HepG2 (cell line): ENCODE measurements at regions not wholly inside any gene's neighbourhood (a gene's known extent, or its start where the extent isn't known, plus 50 kb on each side); places are given as distances from the start of the nearest gene placed in this dataset.

ENCODE experiments used
- ATAC-seq: fragments of 200-7000 bp; cut with Tn5 transposase; 3 replicates; pipeline ENCODE4 v1.9.1; 2020; ENCODE audit warnings: mild to moderate bottlenecking, moderate library complexity
- BruUV-seq: library from RNA; stranded (reverse); fragments of 400-500 nt; replicated peaks from 2 replicates; lab custom pipeline; 2021; lab: Mats Ljungman, UMichigan
- CTCF ChIA-PET: fragments of 300-600 bp; formaldehyde crosslinking; extraction: SDS; loops from one replicate; lab custom pipeline; 2021; ENCODE audit warnings: low total read pairs, inconsistent platforms, low intra/inter-chr PET ratio; lab: Yijun Ruan, JAX
- POLR2A ChIA-PET: fragments of 350-600 bp; sonication (Branson Sonifier 250); formaldehyde crosslinking; loops from one replicate; lab custom pipeline; 2020; ENCODE audit warnings: antibody characterized with exemption, inconsistent platforms; lab: Yijun Ruan, JAX
- DNase-seq: peaks from one replicate; pipeline ENCODE4 v3.0.0-alpha.2; 2015; ENCODE audit warnings: low spot score
- FAIRE-seq: peaks from 3 replicates; lab custom pipeline; 2011; peaks lifted over from hg19 to GRCh38; lab: Jason Lieb, UNC
- H2AFZ ChIP-seq: one replicate; pipeline ENCODE4 v1.6.1; 2011; ENCODE audit warnings: low read length, inconsistent platforms
- H3K27ac ChIP-seq: fragments of 300-600 bp; 3 replicates; pipeline ENCODE4 v1.8.0; 2011; ENCODE audit warnings: mixed run types, mild to moderate bottlenecking, mixed read lengths, low read length, inconsistent platforms; ENCODE audit not compliant: insufficient read depth; ENCODE audit errors: extremely low read length
- H3K27me3 ChIP-seq, 2 experiments: fragments of 200-600 bp in 1 of 2; 2 replicates in 1 of 2; 3 replicates in 1 of 2; pipeline versions ENCODE4 v1.6.0 to v1.8.0; 2011; ENCODE audit warnings: low read length in 2 of 2, mild to moderate bottlenecking in 2 of 2, moderate library complexity in 2 of 2, inconsistent platforms in 1 of 2; ENCODE audit not compliant: insufficient read depth in 2 of 2, control insufficient read depth in 1 of 2
- H3K36me3 ChIP-seq, 2 experiments: fragments of 200-600 bp in 1 of 2; replicated peaks in 1 of 2; 2 replicates in 1 of 2; 3 replicates in 1 of 2; pipeline versions ENCODE4 v1.5.1 to v1.8.0; 2011; ENCODE audit warnings: low read length in 2 of 2, inconsistent platforms in 1 of 2; ENCODE audit not compliant: insufficient read depth in 2 of 2, control insufficient read depth in 1 of 2
- H3K4me1 ChIP-seq: 2 replicates; pipeline ENCODE4 v1.5.1; 2012; ENCODE audit warnings: low read length, inconsistent platforms; ENCODE audit not compliant: insufficient read depth
- H3K4me2 ChIP-seq: 2 replicates; pipeline ENCODE4 v1.6.0; 2011; ENCODE audit warnings: low read depth, low read length, inconsistent platforms
- H3K4me3 ChIP-seq, 3 experiments: fragments of 200-600 bp in 1 of 3; sonication (generic), shearing (Covaris generic) in 1 of 3; replicated peaks in 1 of 3; 2 replicates each; pipeline ENCODE4 v1.5.1; 2011 to 2016; ENCODE audit warnings: low read length in 3 of 3, inconsistent platforms in 2 of 3, low read depth in 2 of 3, mild to moderate bottlenecking in 2 of 3, control low read depth in 1 of 3, mixed read lengths in 1 of 3; ENCODE audit not compliant: insufficient read depth in 1 of 3
- H3K79me2 ChIP-seq: one replicate; pipeline ENCODE4 v1.6.1; 2011; ENCODE audit warnings: low read length, inconsistent platforms; ENCODE audit not compliant: insufficient read depth
- H3K9ac ChIP-seq: 2 replicates; pipeline ENCODE4 v1.6.0; 2011; ENCODE audit warnings: mild to moderate bottlenecking, low read depth, low read length, inconsistent platforms; ENCODE audit not compliant: insufficient read depth
- H3K9me3 ChIP-seq: 2 replicates; pipeline ENCODE4 v1.5.1; 2012; ENCODE audit warnings: mild to moderate bottlenecking, low read length
- H4K20me1 ChIP-seq: 2 replicates; pipeline ENCODE4 v1.6.0; 2011; ENCODE audit warnings: inconsistent platforms, mild to moderate bottlenecking, low read length, moderate library complexity; ENCODE audit not compliant: insufficient read depth
- IKZF4 ChIP-seq: sonication (generic); formaldehyde crosslinking; IDR thresholded peaks from 2 replicates; pipeline ENCODE4 v1.5.1; 2020; ENCODE audit warnings: borderline replicate concordance, mild to moderate bottlenecking, low read depth, missing genetic modification reagents; ENCODE audit errors: not compliant biosample characterization
- YY1 ChIP-seq: IDR thresholded peaks from 2 replicates; pipeline ENCODE4 v1.6.1; 2011; ENCODE audit warnings: low read length, low read depth, moderate library complexity, mild to moderate bottlenecking; ENCODE audit not compliant: insufficient read depth, insufficient replicate concordance
- ZNF10 ChIP-seq: sonication (generic); formaldehyde crosslinking; IDR thresholded peaks from 2 replicates; pipeline ENCODE4 v1.4.0; 2020; ENCODE audit warnings: mild to moderate bottlenecking, low read depth, missing genetic modification reagents, borderline replicate concordance
- WGBS: methylation state at CpG from one replicate; pipeline ENCODE4 v1.1.6; 2017; ENCODE audit warnings: low lambda C conversion rate; 5-methylcytosine and 5-hydroxymethylcytosine counted together
- in situ Hi-C: cut with HindIII; loops from 2 replicates; pipeline ENCODE4 v1.10.0; 2017; ENCODE audit warnings: low pct_unique_long_range_greater_than_20kb; ENCODE audit not compliant: extremely low pct_ligation_motif_present
- intact Hi-C: fragments of 100-400 bp; cut with micrococcal nuclease; formaldehyde crosslinking; loops from one replicate; pipeline ENCODE4 v1.10.0; 2022; ENCODE audit not compliant: unreplicated experiment
- TF ChIP-seq, protein P1 (sequence below): fragments of 450-650 bp; IDR thresholded peaks from 2 replicates; pipeline ENCODE4 v1.6.1; 2016

- no peak for FAIRE-seq
- no peak overlapping the region for H3K4me2 ChIP-seq
- no peak for ATAC-seq
- H3K9ac ChIP-seq = no peak overlapping the region
- 54% methylated on average over 12 of the region's 12 CpGs for WGBS
- no peak overlapping the region for H3K27ac ChIP-seq
- in situ Hi-C loops (no loop called here), intact Hi-C loops (no loop called here)
- no peaks in the 10 kb centered on the region for H3K4me1 ChIP-seq
- no peak overlapping the region for H2AFZ ChIP-seq
- H3K27me3 ChIP-seq = peaks cover 0 to 3% of the 10 kb centered on the region in 2 experiments; a peak in 2 of 5 replicates
- POLR2A ChIA-PET = no interaction called here
- no peaks in the 10 kb centered on the region for H3K36me3 ChIP-seq
- BruUV-seq = no TSS peak
- TF ChIP-seq, protein P1, sequence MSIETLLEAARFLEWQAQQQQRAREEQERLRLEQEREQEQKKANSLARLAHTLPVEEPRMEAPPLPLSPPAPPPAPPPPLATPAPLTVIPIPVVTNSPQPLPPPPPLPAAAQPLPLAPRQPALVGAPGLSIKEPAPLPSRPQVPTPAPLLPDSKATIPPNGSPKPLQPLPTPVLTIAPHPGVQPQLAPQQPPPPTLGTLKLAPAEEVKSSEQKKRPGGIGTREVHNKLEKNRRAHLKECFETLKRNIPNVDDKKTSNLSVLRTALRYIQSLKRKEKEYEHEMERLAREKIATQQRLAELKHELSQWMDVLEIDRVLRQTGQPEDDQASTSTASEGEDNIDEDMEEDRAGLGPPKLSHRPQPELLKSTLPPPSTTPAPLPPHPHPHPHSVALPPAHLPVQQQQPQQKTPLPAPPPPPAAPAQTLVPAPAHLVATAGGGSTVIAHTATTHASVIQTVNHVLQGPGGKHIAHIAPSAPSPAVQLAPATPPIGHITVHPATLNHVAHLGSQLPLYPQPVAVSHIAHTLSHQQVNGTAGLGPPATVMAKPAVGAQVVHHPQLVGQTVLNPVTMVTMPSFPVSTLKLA = peak; percentile 61
- TF ChIP-seq IKZF4 (CRISPR knock-in tag) = no peak
- no peaks in the 10 kb centered on the region for H4K20me1 ChIP-seq
- no peaks in the 10 kb centered on the region for H3K9me3 ChIP-seq
- no peak for DNase-seq
- no peaks in the 10 kb centered on the region for H3K79me2 ChIP-seq
- H3K4me3 ChIP-seq = no peak overlapping the region
- CTCF ChIA-PET = no interaction called here
These were observed 373.7 kb upstream of the SMIM21 start for GRCh38 chr18:75801178-75801577.

- no peak overlapping the region for H3K4me2 ChIP-seq
- H3K4me1 ChIP-seq = no peaks in the 10 kb centered on the region
- no peaks in the 10 kb centered on the region for H3K79me2 ChIP-seq
- CTCF ChIA-PET = no interaction called here
- FAIRE-seq = no peak
- BruUV-seq = no TSS peak
- peaks cover 0 to 3% of the 10 kb centered on the region in 2 experiments; a peak in 2 of 5 replicates for H3K27me3 ChIP-seq
- H4K20me1 ChIP-seq = no peaks in the 10 kb centered on the region
- ATAC-seq = no peak
- no peak overlapping the region for H3K4me3 ChIP-seq
- in situ Hi-C loops = no loop called here
- H3K27ac ChIP-seq = no peak overlapping the region
- H2AFZ ChIP-seq = no peak overlapping the region
- no peak overlapping the region for H3K9ac ChIP-seq
- 58% methylated on average over 6 of the region's 6 CpGs for WGBS
- no peaks in the 10 kb centered on the region for H3K36me3 ChIP-seq
- intact Hi-C loops = no loop called here
- no peak for TF ChIP-seq ZNF10 (CRISPR knock-in tag)
- no peak for TF ChIP-seq YY1
- no peak for DNase-seq
- POLR2A ChIA-PET = no interaction called here
- H3K9me3 ChIP-seq = no peaks in the 10 kb centered on the region
These were observed 372.8 kb upstream of the SMIM21 start for GRCh38 chr18:75800331-75800648.
